Testis (tissue), 2 donors: ENCODE measurements at regions not wholly inside any gene's neighbourhood (a gene's known extent, or its start where the extent isn't known, plus 50 kb on each side); places are given as distances from the start of the nearest gene placed in this dataset.

Source experiments
- DNase-seq: peaks from one replicate; pipeline ENCODE4 v3.0.0-alpha.2; 2019
- H3K27ac ChIP-seq, 2 donors: fragments of 200-600 bp; sonication (generic); one replicate each; pipeline ENCODE4 v1.5.1; 2019
- H3K27me3 ChIP-seq: fragments of 200-600 bp; sonication (generic); one replicate; pipeline ENCODE4 v1.5.1; 2019
- H3K36me3 ChIP-seq: fragments of 200-600 bp; sonication (generic); one replicate; pipeline ENCODE4 v1.5.1; 2017; ENCODE audit warnings: low read depth; ENCODE audit errors: missing control alignments
- H3K4me1 ChIP-seq: fragments of 200-600 bp; sonication (generic); one replicate; pipeline ENCODE4 v1.5.1; 2019
- H3K4me3 ChIP-seq, 2 donors: fragments of 200-600 bp; sonication (generic); one replicate each; pipeline ENCODE4 v1.5.1; 2017 to 2019
- H3K9me3 ChIP-seq: fragments of 200-600 bp; sonication (generic); one replicate; pipeline ENCODE4 v1.5.1; 2017
- CTCF ChIP-seq, 3 experiments: fragments of 450-650 bp in 2 of 3; fragments of 200-600 bp in 1 of 3; sonication (generic) in 1 of 3; IDR thresholded peaks; one replicate each; pipeline ENCODE4 v1.5.1; 2016 to 2019; ENCODE audit warnings: antibody characterized with exemption in 3 of 3, mild to moderate bottlenecking in 2 of 3, moderate library complexity in 1 of 3
- POLR2A ChIP-seq: fragments of 450-650 bp; IDR thresholded peaks from one replicate; pipeline ENCODE4 v1.6.1; 2017; ENCODE audit warnings: antibody characterized with exemption, mild to moderate bottlenecking, moderate library complexity
- WGBS, 2 donors: methylation state at CpG; one replicate each; pipeline ENCODE4 v1.1.5; 2018; 5-methylcytosine and 5-hydroxymethylcytosine counted together
- intact Hi-C: fragments of 100-400 bp; cut with DNase I; formaldehyde crosslinking; loops from one replicate; pipeline ENCODE4 v1.15.1; 2023; ENCODE audit warnings: low total_unique reads
- small RNA-seq, 2 donors: library from RNA; depleted of rRNA; stranded (forward); fragments of <200 nt; gene quantifications; one replicate each; pipeline ENCODE3, GENCODE V24; 2016

DNA sequence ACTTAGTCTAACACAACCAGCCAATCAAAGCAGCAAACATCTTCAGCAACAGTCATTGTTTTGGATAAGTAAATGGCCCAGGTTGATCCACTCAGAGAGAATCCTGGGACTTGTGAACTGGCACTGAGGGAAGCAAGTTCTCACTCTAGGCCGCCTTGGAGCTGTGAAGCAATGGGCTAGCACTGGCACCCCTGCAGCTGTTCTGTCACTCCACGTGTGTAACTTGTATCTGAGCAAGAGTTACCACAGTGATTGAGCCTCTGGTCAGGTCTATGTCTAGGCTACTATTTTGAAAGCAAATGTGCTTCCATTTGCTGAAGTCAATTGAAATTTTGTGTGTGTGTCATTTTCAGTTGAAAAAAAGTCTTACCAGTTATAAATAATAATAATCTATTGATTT is 57.2 kb upstream of the HS3ST1 start:
- Histone ChIP-seq H3K27ac (no peak overlapping the region), H3K4me3 (no peak overlapping the region), H3K4me1 (no peaks in the 10 kb centered on the region), H3K36me3 (no peaks in the 10 kb centered on the region), H3K9me3 (no peaks in the 10 kb centered on the region), H3K27me3 (no peaks in the 10 kb centered on the region)
- no peak for TF ChIP-seq POLR2A
- no peak for TF ChIP-seq CTCF (IDR thresholded peaks at IDR 0.05)
- no peak for DNase-seq
- intact Hi-C loops = no loop called here
- WGBS, 2 donors = 95 to 96% methylated on average over 2 of the region's 2 CpGs

- H3K9me3 ChIP-seq = no peaks in the 10 kb centered on the region
- no peak for TF ChIP-seq CTCF (IDR thresholded peaks at IDR 0.05)
- no peak for TF ChIP-seq POLR2A
- H3K4me1 ChIP-seq = no peaks in the 10 kb centered on the region
- H3K36me3 ChIP-seq = no peaks in the 10 kb centered on the region
- WGBS, 2 donors = 95 to 100% methylated on average over 1 of the region's 1 CpG
- no peak overlapping the region for H3K4me3 ChIP-seq
- no peak for DNase-seq
- H3K27me3 ChIP-seq = no peaks in the 10 kb centered on the region
- intact Hi-C loops = no loop called here
- H3K27ac ChIP-seq = no peak overlapping the region
Observed at GRCh38 chr4:11484531-11484930, 55.8 kb upstream of the HS3ST1 start.

- Histone ChIP-seq H3K9me3 (no peaks in the 10 kb centered on the region), H3K27me3 (no peaks in the 10 kb centered on the region), H3K4me3 (no peak overlapping the region), H3K36me3 (no peaks in the 10 kb centered on the region), H3K4me1 (no peaks in the 10 kb centered on the region), H3K27ac (no peak overlapping the region)
- WGBS, 2 donors = 52 to 55% methylated on average over 3 of the region's 3 CpGs
- DNase-seq = no peak
- TF ChIP-seq CTCF (IDR thresholded peaks at IDR 0.05) (no peak), POLR2A (no peak)
- intact Hi-C loops = no loop called here
Observed at GRCh38 chr4:11483046-11483445, 54.4 kb upstream of the HS3ST1 start.

GRCh38 chr4:11480683-11481082 is 52.0 kb upstream of the HS3ST1 start:
- no peaks in the 10 kb centered on the region for H3K27me3 ChIP-seq
- H3K4me3 ChIP-seq = no peak overlapping the region
- intact Hi-C loops = no loop called here
- H3K27ac ChIP-seq = no peak overlapping the region
- WGBS, 2 donors = 66 to 78% methylated on average over 2 of the region's 2 CpGs
- TF ChIP-seq POLR2A = no peak
- no peak for TF ChIP-seq CTCF (IDR thresholded peaks at IDR 0.05)
- no peaks in the 10 kb centered on the region for H3K9me3 ChIP-seq
- H3K4me1 ChIP-seq = no peaks in the 10 kb centered on the region
- peak; percentile 31 for DNase-seq
- H3K36me3 ChIP-seq = no peaks in the 10 kb centered on the region

Small RNA genes lying in the stretch of these regions (small RNA-seq; reads per million reads assigned to genes)
- gene RF00026 (0 reads per million in 2 donors), gene RNU6-578P (0 reads per million in 2 donors)
